CD4-positive, alpha-beta T cell treated with Interleukin-17A for 4 hours (primary cell): ENCODE measurements at regions not wholly inside any gene's neighbourhood (a gene's known extent, or its start where the extent isn't known, plus 50 kb on each side); places are given as distances from the start of the nearest gene placed in this dataset.

Experiments used
- DNase-seq: peaks from one replicate; pipeline ENCODE4 v3.0.0-alpha.2; 2020; ENCODE audit warnings: mixed read lengths

DNA sequence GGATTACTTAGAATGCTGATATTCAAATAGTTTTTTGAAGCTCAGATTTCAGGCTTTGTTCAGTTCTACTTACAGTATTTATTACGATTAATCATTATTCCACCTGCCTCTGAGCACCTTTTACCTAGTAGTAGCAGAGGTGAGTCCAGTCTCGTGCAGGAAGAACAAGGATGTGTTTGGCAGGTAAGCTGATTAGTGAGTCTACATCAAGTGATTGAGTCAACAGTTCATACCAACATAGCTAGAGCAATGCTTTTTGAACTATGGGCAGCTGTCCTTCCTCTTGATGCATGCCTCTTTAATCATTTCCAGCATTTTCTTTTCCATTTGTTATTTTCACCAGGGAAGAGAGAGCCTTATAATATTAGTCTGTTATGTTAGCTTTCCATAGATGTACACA lies 838.9 kb downstream of the USP25 start:
- no peak for DNase-seq

DNA sequence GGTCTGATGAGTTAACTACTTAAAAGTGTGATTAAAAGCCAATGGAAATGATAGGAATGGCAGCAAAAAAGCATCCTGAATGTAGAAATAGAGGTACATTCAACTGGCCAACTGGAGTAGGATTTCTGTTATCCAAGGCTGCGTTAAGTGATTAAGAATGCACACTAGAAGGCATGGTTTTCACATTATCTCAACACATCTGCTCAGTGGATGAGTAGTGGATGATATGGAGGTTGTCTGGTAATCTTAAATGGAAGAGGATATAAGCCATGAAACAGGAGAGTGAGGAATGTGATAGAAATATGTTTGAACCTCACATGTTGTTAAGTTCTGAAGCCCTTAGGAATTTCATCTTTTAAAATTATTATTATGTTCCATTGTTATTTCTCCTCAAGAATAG lies 839.9 kb downstream of the USP25 start:
- DNase-seq: no peak

DNA sequence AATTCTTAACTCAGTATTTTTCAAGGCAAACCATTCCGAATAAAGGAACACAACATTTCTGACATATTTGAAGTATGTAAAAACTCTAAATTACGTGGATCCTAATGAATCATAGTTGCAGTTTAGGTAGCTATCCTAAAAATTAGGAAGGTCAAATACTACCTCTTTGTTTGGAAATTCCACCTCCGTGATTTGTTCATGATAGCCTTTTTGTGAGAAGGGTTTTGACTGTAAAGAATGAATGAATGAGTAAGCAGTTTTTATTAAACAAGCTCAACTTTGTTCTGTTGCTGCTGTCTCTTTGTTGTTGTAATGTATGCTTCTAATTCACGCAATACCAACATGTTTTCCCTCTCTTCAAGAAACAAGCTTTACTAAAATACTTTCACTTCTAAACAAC lies 840.4 kb downstream of the USP25 start:
- no peak for DNase-seq

DNA sequence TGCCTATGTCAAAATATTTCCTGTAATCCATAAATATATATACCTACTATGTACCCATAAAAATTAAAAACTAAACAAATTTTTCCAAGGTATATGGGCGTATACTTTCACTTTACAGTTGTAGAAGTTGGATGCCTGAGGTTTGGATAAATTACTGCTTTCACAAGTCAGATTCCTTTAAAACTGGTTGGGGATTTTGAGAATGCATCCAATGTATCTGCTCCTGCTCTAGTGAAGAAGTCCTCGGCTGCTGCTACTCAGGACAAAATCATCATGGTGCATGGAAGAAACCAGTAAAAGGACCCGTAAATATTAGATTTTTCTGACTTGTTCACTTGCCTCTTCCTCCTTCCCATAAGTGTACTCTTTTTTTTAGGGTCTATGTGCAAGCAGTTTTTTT lies 841.1 kb downstream of the USP25 start:
- no peak for DNase-seq

DNA sequence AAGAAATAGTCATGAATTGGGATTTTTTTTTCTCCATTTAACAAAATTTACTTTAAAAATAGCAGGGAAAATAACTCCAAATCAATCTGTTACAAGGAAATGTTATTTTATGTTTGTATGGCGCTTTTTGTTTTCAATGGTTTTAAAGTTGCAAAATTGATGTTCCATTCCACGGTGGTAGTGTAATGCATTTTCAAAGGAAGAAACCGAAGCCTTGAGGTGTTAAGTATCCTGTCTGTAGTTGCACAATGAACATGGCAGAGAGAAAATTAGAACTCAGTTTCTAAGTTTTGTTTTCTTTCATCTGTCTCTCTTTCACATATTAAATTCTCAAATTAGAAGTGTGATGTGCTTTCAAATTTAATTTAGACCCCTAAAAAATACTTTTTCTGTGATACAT lies 841.8 kb downstream of the USP25 start:
- DNase-seq: no peak

DNA sequence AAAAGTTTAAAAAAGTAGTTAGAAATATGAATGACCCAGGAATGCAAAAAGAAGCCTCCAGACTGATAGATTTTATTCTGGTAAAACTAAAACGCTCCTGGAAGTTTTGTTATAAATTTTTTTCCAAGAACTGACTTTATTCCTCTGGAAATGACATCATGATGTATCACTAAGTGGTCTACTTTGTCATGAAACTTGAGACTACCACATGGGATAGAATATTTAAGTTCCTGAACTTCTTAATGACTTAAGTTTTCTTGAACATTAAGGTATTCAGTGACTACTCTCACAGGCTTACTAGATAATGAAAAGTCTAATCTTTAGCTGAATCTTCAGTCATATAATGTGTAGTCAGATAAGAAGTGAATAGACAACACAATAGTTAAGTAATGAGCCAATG lies 842.2 kb downstream of the USP25 start:
- DNase-seq: no peak

DNA sequence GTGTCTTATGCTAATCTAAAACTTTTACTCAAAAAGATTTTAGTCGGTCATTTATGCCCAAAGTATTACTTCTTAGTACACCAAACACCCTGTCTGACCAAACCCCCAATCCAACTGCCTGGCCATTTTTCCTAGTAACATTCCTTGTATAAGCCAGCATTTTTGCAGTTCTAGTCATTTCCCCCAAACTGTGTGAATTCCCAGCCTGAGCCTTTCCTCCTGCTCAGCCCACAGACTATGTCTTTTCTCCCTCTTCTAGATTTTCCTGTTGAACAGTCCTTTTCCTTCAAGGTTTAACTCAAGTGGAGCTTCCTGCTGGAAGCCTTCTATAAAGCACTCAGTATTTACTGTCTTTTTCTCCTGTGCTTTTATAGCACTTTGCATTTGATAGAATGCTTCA lies 843.8 kb downstream of the USP25 start:
- no peak for DNase-seq

DNA sequence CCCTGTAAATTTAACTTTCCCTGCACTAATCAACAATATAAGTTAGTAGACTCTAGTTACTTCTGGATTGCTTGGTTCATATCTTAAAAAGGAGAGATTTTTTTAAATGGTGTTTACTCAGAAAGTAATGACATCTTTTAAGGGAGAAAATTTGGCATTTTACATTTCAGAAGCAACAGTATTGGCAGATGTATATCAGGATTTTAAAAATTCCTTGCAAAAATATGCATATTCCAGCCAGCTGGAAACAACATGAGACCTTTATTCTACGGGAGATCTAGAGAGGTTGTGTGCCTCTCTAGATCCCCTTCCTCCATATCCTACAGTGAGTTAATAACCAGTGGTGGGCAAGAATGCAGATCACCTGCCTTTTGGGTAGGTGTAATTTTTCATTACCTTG lies 848.2 kb downstream of the USP25 start:
- no peak for DNase-seq

DNA sequence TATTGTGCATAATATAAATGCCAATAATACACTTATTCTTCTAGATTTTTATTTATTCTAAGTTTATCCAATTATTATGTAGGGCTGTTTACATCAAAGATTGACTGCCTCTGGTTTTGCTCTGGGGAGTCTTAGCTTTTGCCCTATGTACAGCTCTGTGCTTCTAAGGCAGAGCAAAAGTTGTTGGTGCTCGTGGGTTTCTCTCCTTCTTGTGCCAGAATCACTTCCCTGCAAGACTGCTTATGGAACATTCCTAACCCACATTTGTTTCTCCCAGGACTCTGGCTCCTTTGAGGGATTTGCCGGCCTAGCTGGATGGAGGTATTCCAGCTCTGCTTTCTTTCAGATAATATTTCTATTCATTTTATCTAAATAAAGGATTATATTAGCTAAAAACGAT lies 849.1 kb downstream of the USP25 start:
- no peak for DNase-seq

DNA sequence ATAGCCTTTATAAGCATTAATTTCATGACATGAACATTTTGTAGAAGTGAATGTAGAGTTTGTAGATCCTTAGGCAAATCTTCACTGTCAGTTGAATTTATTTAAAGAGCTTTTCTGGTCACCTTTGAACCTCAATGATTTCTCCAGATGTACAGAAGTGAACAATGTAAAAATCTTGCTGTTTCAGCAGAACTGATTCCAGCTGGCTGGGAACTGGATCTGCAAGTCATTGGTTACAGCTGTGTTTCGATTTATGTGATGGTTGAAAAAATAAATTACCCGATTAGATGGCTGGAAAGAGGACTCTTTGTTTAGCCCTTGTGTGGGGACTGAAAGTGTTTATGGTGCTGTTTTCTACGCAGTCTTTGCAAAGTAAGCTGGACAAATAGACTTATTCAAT lies 849.8 kb downstream of the USP25 start:
- DNase-seq: no peak

DNA sequence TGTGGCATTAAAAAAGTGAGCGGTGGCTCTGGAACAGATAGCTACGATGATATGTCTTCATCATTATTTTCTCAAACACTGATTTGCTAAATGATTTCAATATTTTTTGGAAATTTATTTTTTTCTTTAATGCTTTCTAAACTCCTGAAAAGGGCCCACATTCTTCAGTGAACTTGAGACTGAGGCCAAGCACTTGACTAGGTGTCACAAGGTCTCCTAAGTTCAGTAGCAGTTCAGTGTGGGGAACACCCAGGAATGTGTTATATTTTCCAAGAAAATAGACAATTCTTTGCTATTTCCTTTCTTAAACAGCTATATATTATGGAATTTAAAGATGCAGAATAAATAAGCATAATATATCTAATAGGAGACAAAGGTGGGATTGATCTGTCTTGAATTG lies 850.9 kb downstream of the USP25 start:
- no peak for DNase-seq

DNA sequence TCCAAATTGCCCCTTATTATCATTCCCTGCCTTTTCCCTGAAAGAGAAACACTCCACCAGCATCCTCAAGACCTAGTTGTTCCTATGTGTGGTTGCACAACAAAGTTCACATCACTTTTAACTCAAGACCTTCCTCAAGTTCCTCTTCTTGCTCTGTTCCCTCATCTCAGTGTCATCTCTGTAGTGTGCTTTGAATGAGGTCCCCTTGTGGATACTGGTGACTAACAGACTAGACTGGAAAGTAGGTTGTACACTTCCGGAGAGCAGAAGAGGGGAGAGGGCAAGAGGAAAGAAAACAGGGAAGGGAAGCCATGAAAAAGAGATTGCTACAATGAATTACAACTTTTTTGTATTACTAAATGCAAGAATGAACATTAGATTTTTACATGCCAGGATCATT lies 853.8 kb downstream of the USP25 start:
- no peak for DNase-seq

DNA sequence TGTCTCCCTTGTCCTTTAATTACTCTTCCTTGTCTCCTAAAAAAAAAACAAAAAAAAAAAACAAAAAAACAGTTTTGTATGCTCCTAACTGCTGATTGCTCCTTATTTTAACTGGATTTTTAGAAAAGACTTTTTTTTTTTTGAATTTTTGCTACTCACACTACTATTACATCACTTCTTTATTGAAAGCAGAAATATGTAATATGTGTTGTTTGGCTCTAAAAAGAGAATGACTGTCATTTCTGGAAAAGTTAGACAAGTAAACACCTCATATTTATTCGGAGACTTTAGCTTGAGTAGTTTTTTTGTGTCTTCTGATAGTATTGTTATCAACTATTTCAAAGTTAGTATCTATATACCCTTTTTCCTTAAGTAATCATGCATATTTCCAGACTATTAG lies 855.0 kb downstream of the USP25 start:
- no peak for DNase-seq

DNA sequence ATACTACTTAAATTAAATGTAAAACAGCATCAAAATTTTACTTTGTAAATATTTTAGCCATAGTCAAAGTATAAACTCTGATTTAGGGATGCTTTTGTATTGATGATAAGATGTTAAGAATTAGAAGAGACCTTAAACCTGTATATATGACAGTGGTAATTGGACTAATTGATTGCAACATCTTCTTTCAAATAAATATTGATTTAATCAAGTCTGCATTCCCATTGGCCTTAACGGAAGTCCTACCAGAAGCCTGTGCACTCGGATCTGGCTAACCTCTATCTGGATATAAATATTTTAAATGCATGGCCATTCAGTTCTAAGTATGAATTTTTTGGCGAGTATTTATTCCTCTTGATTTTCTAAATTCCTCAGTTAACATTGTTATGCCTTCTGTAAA lies 856.1 kb downstream of the USP25 start:
- no peak for DNase-seq

DNA sequence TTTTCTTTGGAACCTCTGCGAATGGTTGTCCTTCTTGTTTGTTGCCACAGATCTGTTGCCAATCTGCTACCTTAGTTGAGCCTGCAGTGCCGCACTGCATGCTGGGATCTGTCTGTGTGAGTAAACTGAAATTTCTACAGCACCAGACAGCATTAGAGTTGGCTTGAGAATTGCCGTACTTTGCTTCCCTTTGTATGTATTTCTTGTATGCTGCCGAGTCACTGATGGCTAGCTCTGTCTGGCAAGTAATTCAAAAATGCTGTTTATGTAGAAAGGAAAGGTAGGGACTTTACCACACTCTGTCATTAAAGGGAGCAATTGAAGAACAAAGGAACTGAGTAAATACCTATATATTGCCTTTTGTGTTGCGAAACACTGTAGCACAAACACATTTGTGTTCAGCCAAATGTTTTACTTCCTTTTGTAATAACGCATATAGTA lies 857.4 kb downstream of the USP25 start:
- DNase-seq: no peak

DNA sequence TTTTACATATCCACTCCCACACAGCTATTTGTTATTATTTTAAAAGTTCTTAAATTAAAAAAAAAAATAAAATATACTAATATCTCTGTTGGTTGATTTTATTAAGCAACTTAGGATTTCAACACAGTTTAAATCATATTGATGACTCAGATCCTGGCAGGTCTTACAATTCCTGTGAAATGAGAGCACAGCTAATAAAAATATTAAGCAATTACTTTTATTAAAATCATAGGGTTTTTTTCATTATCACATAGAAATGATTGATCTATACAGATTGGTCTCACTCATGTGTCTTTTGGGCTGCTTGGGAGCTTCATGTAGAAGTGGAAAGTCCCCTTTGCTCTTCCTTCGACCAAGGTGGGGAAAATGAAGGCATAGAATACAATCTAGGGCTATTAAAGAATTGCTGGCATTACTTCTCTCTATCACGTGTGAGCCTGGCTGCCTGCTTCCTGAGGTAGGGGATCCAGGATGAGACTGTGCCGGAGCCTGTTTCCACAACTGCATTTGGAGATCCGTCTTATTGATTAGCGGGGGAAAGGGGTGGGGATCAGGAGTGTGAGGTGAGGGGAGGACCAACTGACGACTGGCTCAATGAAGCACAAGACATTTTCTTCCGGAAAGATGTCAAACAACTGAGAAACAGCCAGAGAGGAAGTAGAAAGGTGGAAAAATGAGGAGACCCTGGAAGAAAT lies 858.0 kb downstream of the USP25 start:
- no peak for DNase-seq

DNA sequence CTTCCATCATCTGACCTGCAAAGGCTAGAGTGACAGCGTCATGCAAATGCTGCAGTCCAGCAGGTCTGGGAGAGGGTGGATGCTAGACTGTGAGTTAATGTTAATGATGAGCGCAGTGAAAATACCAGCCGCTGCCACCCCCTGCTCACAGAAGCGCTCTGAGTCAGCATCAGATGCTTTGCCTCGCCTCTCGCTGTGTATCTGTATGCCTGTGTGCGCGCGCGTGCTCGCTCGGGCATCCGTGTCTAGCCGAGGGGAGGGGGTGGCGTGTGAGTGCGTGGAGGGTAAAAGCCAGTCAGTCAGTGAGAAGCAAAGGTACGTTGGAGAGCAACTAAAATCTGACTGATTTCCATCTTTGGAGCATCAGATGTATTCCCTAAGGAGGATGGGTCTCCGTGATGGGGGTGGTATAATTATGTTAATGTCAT lies 858.7 kb downstream of the USP25 start:
- no peak for DNase-seq

DNA sequence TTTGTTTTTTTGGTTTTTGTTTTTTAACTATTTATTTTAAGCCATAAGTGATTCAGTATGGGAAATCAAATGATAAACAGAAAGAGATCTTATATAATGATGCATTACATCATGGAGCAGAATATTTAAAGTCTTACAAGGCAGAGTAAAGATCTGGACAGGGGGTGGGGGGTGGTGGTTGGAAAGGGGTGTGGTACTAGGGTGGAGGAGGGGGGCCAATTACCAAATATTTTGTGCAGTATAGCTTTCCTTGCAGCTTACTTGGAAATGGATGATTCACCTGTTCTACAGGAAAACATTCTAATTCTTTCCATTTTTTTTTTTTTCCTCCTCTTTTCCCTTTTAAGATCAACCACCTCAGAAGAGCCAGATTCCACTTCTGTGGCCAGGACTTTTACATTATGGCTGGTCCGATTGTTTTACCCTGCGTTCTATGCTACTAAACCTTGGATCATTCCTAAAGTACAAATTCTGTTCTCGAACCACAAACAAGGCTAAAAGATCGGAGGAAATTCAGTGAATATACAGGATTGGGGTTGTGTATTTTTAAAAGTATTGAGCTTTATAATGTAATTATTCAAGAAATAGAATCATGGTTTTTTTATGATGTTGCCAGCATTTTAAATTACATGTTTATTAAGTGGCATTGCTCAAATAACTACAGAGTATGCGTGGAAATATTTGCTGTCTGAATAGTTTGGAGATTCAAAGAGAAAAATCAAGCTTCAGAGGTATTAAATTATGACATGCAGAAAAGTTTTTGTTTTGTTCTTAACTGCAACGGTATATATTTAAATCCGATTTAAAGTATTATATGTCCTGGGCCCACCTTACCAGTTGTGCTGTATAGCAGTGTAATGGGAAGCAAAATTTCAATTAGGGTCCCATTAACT lies 859.5 kb downstream of the USP25 start:
- DNase-seq: no peak

DNA sequence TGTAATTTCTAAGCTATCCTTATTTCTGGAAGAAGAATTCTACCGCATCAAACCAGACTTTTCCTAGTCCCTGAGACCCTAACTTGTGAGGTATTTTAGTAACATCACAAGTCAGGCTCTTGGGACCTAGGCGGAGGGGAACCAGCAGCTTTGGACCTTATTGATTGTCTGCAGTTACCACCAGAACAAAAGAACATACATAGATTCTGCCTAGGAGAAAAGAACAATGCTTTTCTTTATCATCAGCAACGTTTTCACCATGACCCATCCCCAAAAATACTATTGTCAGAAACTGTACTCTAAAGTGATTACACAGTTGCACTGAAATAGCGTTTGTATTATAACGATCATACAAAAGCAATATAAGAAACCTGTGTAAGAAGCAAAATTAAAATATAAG lies 860.4 kb downstream of the USP25 start:
- no peak for DNase-seq

DNA sequence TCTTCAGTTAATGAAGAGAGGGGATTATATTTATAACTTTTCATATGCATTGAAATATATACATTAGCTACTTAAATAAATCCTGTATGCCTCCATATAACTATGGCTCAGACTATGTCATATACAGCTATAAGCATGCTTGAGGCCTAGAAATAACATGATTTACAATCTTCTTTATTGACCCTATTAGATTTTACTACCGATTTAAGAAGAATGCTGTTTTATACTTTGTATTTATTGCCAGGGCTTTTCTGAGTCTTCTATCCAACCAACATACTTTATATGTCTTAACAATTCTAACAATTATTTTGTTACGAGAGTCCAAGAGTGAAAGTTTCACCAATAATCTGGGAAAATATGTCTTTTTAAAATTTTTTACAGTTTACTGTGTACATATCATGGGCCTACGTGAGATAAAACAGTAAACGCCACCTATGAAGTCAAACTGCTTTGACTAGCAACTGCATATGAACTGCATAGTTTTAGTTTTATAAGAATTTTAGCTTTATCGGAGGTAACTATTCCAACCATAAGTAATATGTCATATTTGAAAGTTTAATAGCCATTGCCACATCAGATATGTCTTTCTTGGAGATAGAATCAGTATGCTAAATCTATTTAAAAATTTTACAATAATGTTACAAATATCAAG lies 861.0 kb downstream of the USP25 start:
- no peak for DNase-seq

DNA sequence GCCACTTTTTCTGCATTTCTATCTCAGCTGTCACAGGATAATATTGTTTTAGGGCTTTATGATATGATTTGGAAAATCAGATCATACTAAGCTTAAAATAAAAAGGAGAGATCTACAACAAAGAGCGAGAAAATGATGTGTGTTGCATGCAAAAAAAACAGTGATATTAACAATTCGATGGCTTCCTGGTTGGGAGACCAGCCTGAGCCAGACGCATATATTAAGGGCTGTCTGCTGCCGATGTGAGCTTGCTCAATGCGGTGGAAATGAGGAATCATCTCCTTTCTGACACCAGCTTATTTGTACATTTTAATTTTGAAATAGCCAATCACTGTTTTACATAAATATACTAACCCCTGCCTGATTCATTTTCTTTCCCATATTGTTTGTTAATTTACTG lies 862.6 kb downstream of the USP25 start:
- no peak for DNase-seq

DNA sequence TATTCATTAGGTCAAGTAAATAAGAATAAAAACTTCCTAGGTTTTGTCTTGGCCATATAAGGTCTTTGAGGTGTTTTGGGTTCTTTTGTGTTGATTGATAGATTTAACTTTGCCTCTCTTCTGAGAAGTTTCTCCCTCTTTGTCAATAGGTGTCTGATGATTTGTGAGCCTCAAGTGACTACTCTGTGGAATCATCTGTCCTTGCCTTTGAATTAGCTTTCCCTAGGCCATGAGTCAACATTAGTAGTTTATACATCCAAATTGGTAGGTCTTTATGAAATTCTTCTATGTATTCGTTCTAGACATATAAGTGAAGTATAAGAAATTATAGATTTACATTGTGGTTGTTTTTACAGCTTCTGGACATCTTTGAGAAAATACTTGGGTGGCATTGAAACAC lies 864.4 kb downstream of the USP25 start:
- DNase-seq: no peak

DNA sequence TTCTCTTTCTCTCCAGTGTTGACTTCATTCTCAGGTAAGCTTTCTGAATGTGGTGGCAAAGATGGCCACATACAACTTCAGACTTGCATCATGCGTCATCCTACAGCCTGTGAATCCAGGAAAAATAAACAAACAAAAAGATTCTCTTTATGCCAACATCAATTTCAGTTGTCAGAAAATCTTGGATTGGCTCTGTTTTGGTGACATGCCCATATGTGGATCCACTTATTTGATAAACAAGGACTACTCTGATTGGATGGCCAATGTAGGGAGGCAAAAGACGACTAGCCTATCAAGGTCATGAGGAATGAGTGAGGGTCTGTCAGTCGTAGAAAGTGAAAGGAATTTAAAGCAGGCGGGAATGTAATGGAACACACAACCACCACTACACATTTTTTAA lies 866.6 kb downstream of the USP25 start:
- no peak for DNase-seq

DNA sequence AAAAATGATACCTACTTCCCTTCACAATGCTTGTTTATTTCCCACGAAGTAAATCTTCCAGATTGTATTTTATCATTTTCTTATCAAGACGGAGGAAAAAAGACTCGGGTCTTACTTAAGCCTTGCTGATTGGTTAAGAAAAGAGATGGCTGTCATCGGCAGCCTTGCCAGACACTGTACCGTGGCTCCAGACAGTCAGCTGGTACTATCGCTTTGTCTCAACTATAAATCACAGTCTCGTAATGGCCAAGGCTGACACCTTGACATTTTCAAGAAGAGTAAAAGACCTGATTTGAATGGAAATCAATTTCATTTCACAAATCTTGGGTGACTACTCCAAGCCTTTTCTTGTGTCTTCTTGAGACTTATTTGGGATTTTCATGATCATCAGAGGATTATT lies 868.0 kb downstream of the USP25 start:
- no peak for DNase-seq
